ENCODE measurements at regions not wholly inside any gene's neighbourhood (a gene's known extent, or its start where the extent isn't known, plus 50 kb on each side); places are given as distances from the start of the nearest gene placed in this dataset.

DNA sequence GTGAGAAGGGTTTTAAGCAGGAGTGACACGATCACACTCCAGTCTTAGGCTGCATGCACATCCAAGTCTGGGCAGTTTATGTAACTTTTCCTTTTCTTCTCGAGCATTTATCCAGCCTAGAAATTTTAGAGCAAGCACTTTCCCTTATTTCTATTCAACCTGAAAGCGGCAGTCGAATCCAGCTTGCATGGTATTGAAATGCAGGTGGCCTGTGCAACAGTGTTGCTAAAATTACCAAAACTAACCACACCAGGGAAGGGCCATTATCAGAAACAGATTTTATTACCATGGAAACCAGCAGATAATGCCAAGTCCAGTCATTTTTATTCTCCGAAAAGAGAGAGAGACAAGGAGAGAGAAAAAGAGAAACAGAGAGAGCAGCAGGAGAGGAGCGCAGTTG lies 179.9 kb upstream of the ZC3H12A start:
- TF ChIP-seq CTCF (IDR thresholded peaks at IDR 0.05) (no peak), EP300 (IDR thresholded peaks at IDR 0.05) (no peak), POLR2A (IDR thresholded peaks at IDR 0.05) (no peak)
